GM13976 (cell line): ENCODE measurements at regions not wholly inside any gene's neighbourhood (a gene's known extent, or its start where the extent isn't known, plus 50 kb on each side); places are given as distances from the start of the nearest gene placed in this dataset.

ENCODE experiments used
- DNase-seq: peaks from one replicate; pipeline ENCODE4 v3.0.0; 2012; ENCODE audit warnings: low spot score
- in situ Hi-C: fragments of 300-500 bp; cut with MboI; formaldehyde crosslinking; loops from one replicate; pipeline ENCODE4 v1.12.0; 2022; ENCODE audit warnings: low sequenced_read_pairs, mixed read lengths, inconsistent platforms; ENCODE audit not compliant: unreplicated experiment
- TF ChIP-seq, protein P1 (sequence below): IDR thresholded peaks from 2 replicates; pipeline ENCODE4 v1.5.1; 2012; ENCODE audit warnings: borderline replicate concordance, mild to moderate bottlenecking; ENCODE audit not compliant: insufficient read depth; ENCODE audit errors: extremely low read depth, missing control alignments, control extremely low read depth

DNA sequence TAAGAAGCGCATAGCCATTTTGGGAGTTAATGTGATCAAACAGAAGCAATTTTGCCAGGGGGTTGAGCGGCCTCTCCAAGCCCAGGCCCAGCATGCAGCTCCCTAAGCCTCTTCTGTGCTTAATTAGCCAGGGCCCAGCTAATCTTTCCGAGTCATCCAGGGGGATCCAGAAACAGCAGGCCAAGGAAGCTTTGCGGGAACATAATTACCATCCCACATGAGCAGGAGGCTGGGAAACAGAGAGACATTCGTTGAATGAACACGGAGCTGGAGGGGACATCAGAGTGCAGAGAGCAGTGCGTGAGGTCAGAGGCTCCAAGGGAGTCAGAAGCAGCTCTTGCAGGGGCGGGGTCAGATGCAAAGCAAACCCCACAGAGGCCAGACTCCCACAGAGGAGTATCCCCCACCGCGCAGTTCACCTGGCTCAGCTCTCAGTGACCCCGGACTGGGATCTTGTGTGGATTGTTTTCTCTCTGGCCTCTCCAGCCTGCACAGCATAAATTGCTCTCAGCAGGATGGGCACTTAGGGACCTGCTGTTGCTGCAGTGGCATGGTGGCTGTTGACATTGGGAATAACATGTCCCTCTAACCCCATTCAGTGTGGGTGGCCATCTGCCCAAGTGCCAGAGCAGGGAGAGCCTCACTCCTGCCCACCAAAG is 657.4 kb downstream of the AJAP1 start:
- DNase-seq: no peak
- TF ChIP-seq, protein P1, sequence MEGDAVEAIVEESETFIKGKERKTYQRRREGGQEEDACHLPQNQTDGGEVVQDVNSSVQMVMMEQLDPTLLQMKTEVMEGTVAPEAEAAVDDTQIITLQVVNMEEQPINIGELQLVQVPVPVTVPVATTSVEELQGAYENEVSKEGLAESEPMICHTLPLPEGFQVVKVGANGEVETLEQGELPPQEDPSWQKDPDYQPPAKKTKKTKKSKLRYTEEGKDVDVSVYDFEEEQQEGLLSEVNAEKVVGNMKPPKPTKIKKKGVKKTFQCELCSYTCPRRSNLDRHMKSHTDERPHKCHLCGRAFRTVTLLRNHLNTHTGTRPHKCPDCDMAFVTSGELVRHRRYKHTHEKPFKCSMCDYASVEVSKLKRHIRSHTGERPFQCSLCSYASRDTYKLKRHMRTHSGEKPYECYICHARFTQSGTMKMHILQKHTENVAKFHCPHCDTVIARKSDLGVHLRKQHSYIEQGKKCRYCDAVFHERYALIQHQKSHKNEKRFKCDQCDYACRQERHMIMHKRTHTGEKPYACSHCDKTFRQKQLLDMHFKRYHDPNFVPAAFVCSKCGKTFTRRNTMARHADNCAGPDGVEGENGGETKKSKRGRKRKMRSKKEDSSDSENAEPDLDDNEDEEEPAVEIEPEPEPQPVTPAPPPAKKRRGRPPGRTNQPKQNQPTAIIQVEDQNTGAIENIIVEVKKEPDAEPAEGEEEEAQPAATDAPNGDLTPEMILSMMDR: no peak
- in situ Hi-C loops: no loop called here

- in situ Hi-C loops: no loop called here
- TF ChIP-seq, protein P1: no peak
- DNase-seq: no peak
Measured at GRCh38 chr1:5311147-5311546, 656.7 kb downstream of the AJAP1 start.

GRCh38 chr1:5308249-5308648 is 653.8 kb downstream of the AJAP1 start:
- in situ Hi-C loops: no loop called here
- DNase-seq: no peak
- TF ChIP-seq, protein P1: no peak

DNA sequence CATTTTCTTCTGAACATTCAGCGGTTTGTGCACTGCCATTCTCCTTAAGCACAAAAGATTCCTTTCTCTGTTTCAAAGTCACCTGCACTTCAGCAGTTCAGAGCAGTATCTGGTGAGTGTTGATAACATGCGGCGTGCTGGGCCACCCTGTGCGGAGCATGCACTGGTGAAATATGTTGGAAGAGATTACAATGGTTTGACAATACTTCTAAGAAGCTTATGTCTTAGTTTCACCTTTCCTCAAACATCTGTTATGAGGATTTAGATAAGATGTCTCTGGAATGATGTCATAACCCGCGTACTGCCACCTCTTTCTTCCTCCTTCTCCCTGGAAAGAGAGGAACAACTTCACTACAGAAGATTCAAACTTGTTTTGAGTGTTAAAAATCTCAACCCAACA is 650.3 kb downstream of the AJAP1 start:
- no peak for DNase-seq
- TF ChIP-seq, protein P1: no peak
- in situ Hi-C loops: no loop called here

DNA sequence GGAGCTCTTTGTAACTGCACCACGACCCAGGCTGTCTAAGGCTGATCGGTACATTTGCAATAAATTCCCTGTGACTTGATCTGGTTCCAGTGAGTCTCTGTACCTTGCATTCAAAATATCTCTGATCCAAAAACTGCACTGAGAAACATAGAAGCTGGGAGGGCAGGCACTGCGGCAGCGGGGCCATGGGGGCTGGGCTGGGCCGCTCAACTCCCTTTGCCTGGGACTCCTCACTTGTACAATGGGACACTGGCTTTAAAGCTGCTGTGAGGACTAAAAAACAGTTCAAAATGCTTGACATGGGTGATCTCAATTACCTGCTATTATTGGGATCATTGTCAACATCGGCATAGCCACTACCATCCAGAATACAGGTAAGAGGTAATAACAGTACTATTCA is 644.0 kb downstream of the AJAP1 start:
- TF ChIP-seq, protein P1: no peak
- in situ Hi-C loops: no loop called here

DNA sequence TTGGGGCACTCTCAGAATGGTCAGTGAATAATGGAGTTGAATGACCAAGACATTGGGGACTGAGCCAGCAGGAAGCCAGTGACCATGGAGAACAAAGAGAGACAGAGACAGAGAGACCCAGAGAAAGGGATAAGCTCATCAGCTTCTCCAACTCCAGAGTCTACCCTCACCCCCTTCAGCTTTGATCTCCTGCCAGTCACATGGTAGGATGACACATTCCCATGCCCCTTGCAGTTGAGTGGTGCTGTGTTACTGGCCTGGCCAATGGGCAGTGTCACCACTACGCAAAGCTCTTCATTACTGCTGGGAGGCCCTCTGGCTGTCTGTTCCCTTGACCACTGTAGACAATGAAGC is 643.5 kb downstream of the AJAP1 start:
- in situ Hi-C loops: no loop called here
- TF ChIP-seq, protein P1: no peak
- DNase-seq: no peak

More for the DNA sequence above, 644.0 kb downstream of the AJAP1 start:
- DNase-seq: no peak
